ENCODE measurements at regions not wholly inside any gene's neighbourhood (a gene's known extent, or its start where the extent isn't known, plus 50 kb on each side); places are given as distances from the start of the nearest gene placed in this dataset.

GRCh38 chr7:133202942-133203341 is 49.9 kb upstream of the EXOC4 start (continued):
- TF ChIP-seq MAFF (IDR thresholded peaks at IDR 0.05; ENCODE audit: low read depth, low read length) (no peak), DZIP1 (CRISPR knock-in tag; IDR thresholded peaks at IDR 0.05) (no peak)

Measured in HepG2 (cell line).